ENCODE measurements at regions not wholly inside any gene's neighbourhood (a gene's known extent, or its start where the extent isn't known, plus 50 kb on each side); places are given as distances from the start of the nearest gene placed in this dataset.

- H3K4me3 ChIP-seq (ENCODE audit: low read depth, low read length): no peak overlapping the region
- TF ChIP-seq CTCF (IDR thresholded peaks at IDR 0.05; ENCODE audit: low read depth, low read length, missing control alignments): no peak
- DNase-seq (ENCODE audit: low read depth): no peak
Measured at GRCh38 chr4:14046642-14047041, 419.1 kb upstream of the BOD1L1 start.

- no peak for TF ChIP-seq CTCF (IDR thresholded peaks at IDR 0.05; ENCODE audit: low read depth, low read length, missing control alignments)
- DNase-seq (ENCODE audit: low read depth): no peak
- H3K4me3 ChIP-seq (ENCODE audit: low read depth, low read length): no peak overlapping the region
Measured at GRCh38 chr4:14047840-14048239, 420.3 kb upstream of the BOD1L1 start.

GRCh38 chr4:14049946-14050345 is 422.4 kb upstream of the BOD1L1 start:
- H3K4me3 ChIP-seq (ENCODE audit: low read depth, low read length): no peak overlapping the region
- DNase-seq (ENCODE audit: low read depth): no peak
- TF ChIP-seq CTCF (IDR thresholded peaks at IDR 0.05; ENCODE audit: low read depth, low read length, missing control alignments): no peak

GRCh38 chr4:14053291-14053690 is 425.8 kb upstream of the BOD1L1 start:
- DNase-seq (ENCODE audit: low read depth): no peak
- no peak overlapping the region for H3K4me3 ChIP-seq (ENCODE audit: low read depth, low read length)
- TF ChIP-seq CTCF (IDR thresholded peaks at IDR 0.05; ENCODE audit: low read depth, low read length, missing control alignments): no peak

- no peak for TF ChIP-seq CTCF (IDR thresholded peaks at IDR 0.05; ENCODE audit: low read depth, low read length, missing control alignments)
- H3K4me3 ChIP-seq (ENCODE audit: low read depth, low read length): no peak overlapping the region
- no peak for DNase-seq (ENCODE audit: low read depth)
Measured at GRCh38 chr4:14054391-14054790, 426.9 kb upstream of the BOD1L1 start.

- no peak overlapping the region for H3K4me3 ChIP-seq (ENCODE audit: low read depth, low read length)
- no peak for TF ChIP-seq CTCF (IDR thresholded peaks at IDR 0.05; ENCODE audit: low read depth, low read length, missing control alignments)
- DNase-seq (ENCODE audit: low read depth): no peak
Measured at GRCh38 chr4:14059006-14059405, 431.5 kb upstream of the BOD1L1 start.

- H3K4me3 ChIP-seq (ENCODE audit: low read depth, low read length): no peak overlapping the region
- DNase-seq (ENCODE audit: low read depth): no peak
- no peak for TF ChIP-seq CTCF (IDR thresholded peaks at IDR 0.05; ENCODE audit: low read depth, low read length, missing control alignments)
Measured at GRCh38 chr4:14064984-14065383, 437.5 kb upstream of the BOD1L1 start.

Measured in GM12864 (cell line).